Left hindlimb (tissue), 1 donor: ENCODE measurements at regions not wholly inside any gene's neighbourhood (a gene's known extent, or its start where the extent isn't known, plus 50 kb on each side); places are given as distances from the start of the nearest gene placed in this dataset.

ENCODE experiments used
- DNase-seq: peaks from one replicate; pipeline ENCODE4 v3.0.0-alpha.2; 2018

GRCh38 chr18:72940509-72940908 is 72.7 kb upstream of the NETO1 start:
- no peak for DNase-seq

- DNase-seq: no peak
Observed at GRCh38 chr18:72935744-72936143, 68.0 kb upstream of the NETO1 start.

DNA sequence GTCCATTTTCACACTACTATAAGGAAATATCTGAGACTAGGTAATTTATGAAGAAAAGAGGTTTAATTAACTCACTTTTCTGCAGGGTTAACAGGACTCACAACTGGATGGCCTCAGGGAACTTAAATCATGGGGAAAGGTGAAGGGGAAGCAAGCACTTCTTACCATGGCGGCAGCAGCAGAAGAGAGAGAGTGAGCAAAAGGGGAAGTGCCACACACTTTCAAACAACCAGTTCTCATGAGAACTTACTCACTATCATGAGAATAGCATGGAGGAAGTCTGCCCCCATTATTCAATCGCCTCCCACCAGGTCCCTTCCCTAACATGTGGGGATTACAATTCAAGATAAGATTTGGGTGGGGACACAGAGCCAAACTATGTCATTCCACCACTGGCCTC is 55.1 kb upstream of the NETO1 start:
- no peak for DNase-seq
